CD14-positive monocyte (primary cell): ENCODE measurements at regions not wholly inside any gene's neighbourhood (a gene's known extent, or its start where the extent isn't known, plus 50 kb on each side); places are given as distances from the start of the nearest gene placed in this dataset.
"Not testable (repeated sequence)": the region's sequence is repeated elsewhere in the genome, so short reads cannot be mapped to it uniquely, and the experiment has no call there.

Experiments used
- DNase-seq, 3 donors: peaks; one replicate each; pipeline ENCODE4 v3.0.0-alpha.2; 2011 to 2022
- H2AFZ ChIP-seq: 2 replicates; pipeline ENCODE4 v1.6.0; 2012; ENCODE audit warnings: mild to moderate bottlenecking, low read depth, low read length, inconsistent platforms; ENCODE audit not compliant: insufficient read depth, poor library complexity, severe bottlenecking
- H3K27ac ChIP-seq, 2 donors: 1 replicate in 1 of 2; 2 replicates in 1 of 2; pipeline ENCODE4 v1.5.1; 2012 to 2013; ENCODE audit warnings: low read length in 2 of 2, control low read depth in 1 of 2, inconsistent platforms in 1 of 2, low read depth in 1 of 2, mild to moderate bottlenecking in 1 of 2
- H3K27me3 ChIP-seq, 2 donors: one replicate each; pipeline versions ENCODE4 v1.6.0 to v1.6.1; 2011 to 2013; ENCODE audit warnings: low read length in 2 of 2; ENCODE audit not compliant: control insufficient read depth in 2 of 2, insufficient read depth in 2 of 2
- H3K36me3 ChIP-seq, 2 donors: replicated peaks in 1 of 2; 1 replicate in 1 of 2; 2 replicates in 1 of 2; pipeline versions ENCODE4 v1.5.1 to v1.6.1; 2012 to 2013; ENCODE audit warnings: low read length in 2 of 2, control low read depth in 1 of 2, inconsistent platforms in 1 of 2, mild to moderate bottlenecking in 1 of 2; ENCODE audit not compliant: insufficient read depth in 2 of 2, control insufficient read depth in 1 of 2
- H3K4me1 ChIP-seq, 2 donors: 1 replicate in 1 of 2; 2 replicates in 1 of 2; pipeline versions ENCODE4 v1.5.1 to v1.6.1; 2012 to 2013; ENCODE audit warnings: low read length in 2 of 2, control low read depth in 1 of 2, inconsistent platforms in 1 of 2, mild to moderate bottlenecking in 1 of 2, moderate library complexity in 1 of 2; ENCODE audit not compliant: insufficient read depth in 2 of 2, control insufficient read depth in 1 of 2
- H3K4me2 ChIP-seq: replicated peaks from 2 replicates; pipeline ENCODE3; 2012; ENCODE audit warnings: low read length, moderate library complexity, mild to moderate bottlenecking; ENCODE audit not compliant: poor library complexity, severe bottlenecking; ENCODE audit errors: extremely low read depth
- H3K4me3 ChIP-seq, 3 experiments: fragments of 200-600 bp in 1 of 3; sonication (generic) in 1 of 3; replicated peaks in 1 of 3; 1 replicate in 2 of 3; 2 replicates in 1 of 3; pipeline ENCODE4 v1.5.1; 2011 to 2013; ENCODE audit warnings: low read length in 3 of 3, mild to moderate bottlenecking in 3 of 3, control low read depth in 2 of 3, low read depth in 2 of 3, inconsistent platforms in 1 of 3, moderate library complexity in 1 of 3
- H3K79me2 ChIP-seq: 2 replicates; pipeline ENCODE4 v1.6.0; 2012; ENCODE audit warnings: mild to moderate bottlenecking, control low read depth, inconsistent platforms, low read length, moderate library complexity; ENCODE audit not compliant: insufficient read depth
- H3K9ac ChIP-seq: 2 replicates; pipeline ENCODE4 v1.6.0; 2017; ENCODE audit warnings: low read length, mild to moderate bottlenecking; ENCODE audit not compliant: insufficient read depth, poor library complexity, severe bottlenecking
- H3K9me3 ChIP-seq, 2 donors: replicated peaks in 1 of 2; 1 replicate in 1 of 2; 2 replicates in 1 of 2; pipeline versions ENCODE4 v1.5.1 to v1.6.1; 2012 to 2013; ENCODE audit warnings: low read length in 2 of 2, control low read depth in 1 of 2; ENCODE audit not compliant: control insufficient read depth in 1 of 2, insufficient read depth in 1 of 2
- H4K20me1 ChIP-seq: 2 replicates; pipeline ENCODE4 v1.6.0; 2012; ENCODE audit warnings: mild to moderate bottlenecking, low read length, control low read depth, moderate library complexity; ENCODE audit not compliant: insufficient read depth
- H3K27ac Mint-ChIP-seq, 7 donors: one replicate each; pipeline ENCODE4 v1.8.0; 2020; ENCODE audit warnings: mild to moderate bottlenecking in 7 of 7, mixed read lengths in 7 of 7, moderate library complexity in 6 of 7, inconsistent platforms in 2 of 7
- H3K27me3 Mint-ChIP-seq, 3 donors: one replicate each; pipeline ENCODE4 v1.8.0; 2021 to 2022; ENCODE audit warnings: low read depth in 3 of 3, mild to moderate bottlenecking in 3 of 3, mixed read lengths in 3 of 3, moderate library complexity in 3 of 3, inconsistent platforms in 1 of 3
- H3K36me3 Mint-ChIP-seq, 2 donors: one replicate each; pipeline ENCODE4 v1.8.0; 2020; ENCODE audit warnings: mixed read lengths in 2 of 2, inconsistent platforms in 1 of 2, mild to moderate bottlenecking in 1 of 2
- H3K4me1 Mint-ChIP-seq: one replicate; pipeline ENCODE4 v1.8.0; 2020; ENCODE audit warnings: mild to moderate bottlenecking, mixed read lengths
- H3K4me3 Mint-ChIP-seq, 2 donors: one replicate each; pipeline ENCODE4 v1.8.0; 2020; ENCODE audit warnings: mild to moderate bottlenecking in 2 of 2, mixed read lengths in 2 of 2, moderate library complexity in 1 of 2
- H3K9me3 Mint-ChIP-seq, 7 donors: one replicate each; pipeline ENCODE4 v1.8.0; 2020 to 2022; ENCODE audit warnings: mixed read lengths in 7 of 7, mild to moderate bottlenecking in 6 of 7, moderate library complexity in 6 of 7, inconsistent platforms in 2 of 7
- WGBS: methylation state at CpG from one replicate; pipeline ENCODE4 v1.1.5; 2013; ENCODE audit warnings: missing lambda C conversion rate; ENCODE audit not compliant: insufficient coverage; 5-methylcytosine and 5-hydroxymethylcytosine counted together
- intact Hi-C, 2 donors: fragments of 100-400 bp; cut with micrococcal nuclease; formaldehyde crosslinking; loops; one replicate each; pipeline versions ENCODE4 v1.15.0 to v1.15.1; 2023
- TF ChIP-seq, protein P1 (sequence below): fragments of 200-600 bp; IDR thresholded peaks from one replicate; pipeline ENCODE4 v1.8.0; 2022; ENCODE audit warnings: antibody characterized with exemption, mild to moderate bottlenecking

DNA sequence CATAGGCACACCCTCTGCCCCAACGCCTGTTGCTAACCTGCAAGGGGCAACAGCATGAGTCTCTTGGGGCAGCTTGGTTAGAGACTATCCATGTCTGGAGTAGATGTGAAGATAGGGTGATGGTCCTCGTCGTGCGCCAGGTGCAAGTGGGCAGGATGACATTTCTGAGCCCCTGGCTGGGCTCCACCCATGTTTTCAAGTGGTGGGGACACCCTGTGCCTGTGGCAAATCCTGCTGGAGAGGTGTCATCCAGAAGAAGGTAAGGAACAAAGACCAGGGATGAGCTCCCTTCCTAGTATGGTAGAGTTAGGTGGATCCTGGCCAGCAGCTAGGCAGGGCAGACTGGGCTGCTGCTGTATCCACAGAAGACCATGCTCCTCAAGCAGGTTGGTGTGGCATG, 152.6 kb downstream of the ABHD5 start:
- Histone ChIP-seq H3K9me3 (peaks cover 7 to 18% of the 10 kb centered on the region in 2 donors), H3K9ac (no peak overlapping the region), H3K4me1 (no peaks in the 10 kb centered on the region), H3K27me3 (no peaks in the 10 kb centered on the region), H3K79me2 (no peaks in the 10 kb centered on the region), H3K36me3 (no peaks in the 10 kb centered on the region), H3K4me3 (no peak overlapping the region), H4K20me1 (no peaks in the 10 kb centered on the region), H3K4me2 (no peak overlapping the region), H3K27ac (no peak overlapping the region), H2AFZ (no peak overlapping the region)
- Mint-ChIP-seq H3K27me3 (peaks cover 3 to 10% (median 8%) of the 10 kb centered on the region in 3 donors), H3K4me1 (no peaks in the 10 kb centered on the region), H3K27ac (peak overlapping the region in 1 of 7 donors; percentile 27), H3K4me3 (no peak overlapping the region), H3K9me3 (peaks cover 20 to 53% (median 33%) of the 10 kb centered on the region in 7 donors), H3K36me3 (no peaks in the 10 kb centered on the region)
- no peak for DNase-seq
- TF ChIP-seq, protein P1, sequence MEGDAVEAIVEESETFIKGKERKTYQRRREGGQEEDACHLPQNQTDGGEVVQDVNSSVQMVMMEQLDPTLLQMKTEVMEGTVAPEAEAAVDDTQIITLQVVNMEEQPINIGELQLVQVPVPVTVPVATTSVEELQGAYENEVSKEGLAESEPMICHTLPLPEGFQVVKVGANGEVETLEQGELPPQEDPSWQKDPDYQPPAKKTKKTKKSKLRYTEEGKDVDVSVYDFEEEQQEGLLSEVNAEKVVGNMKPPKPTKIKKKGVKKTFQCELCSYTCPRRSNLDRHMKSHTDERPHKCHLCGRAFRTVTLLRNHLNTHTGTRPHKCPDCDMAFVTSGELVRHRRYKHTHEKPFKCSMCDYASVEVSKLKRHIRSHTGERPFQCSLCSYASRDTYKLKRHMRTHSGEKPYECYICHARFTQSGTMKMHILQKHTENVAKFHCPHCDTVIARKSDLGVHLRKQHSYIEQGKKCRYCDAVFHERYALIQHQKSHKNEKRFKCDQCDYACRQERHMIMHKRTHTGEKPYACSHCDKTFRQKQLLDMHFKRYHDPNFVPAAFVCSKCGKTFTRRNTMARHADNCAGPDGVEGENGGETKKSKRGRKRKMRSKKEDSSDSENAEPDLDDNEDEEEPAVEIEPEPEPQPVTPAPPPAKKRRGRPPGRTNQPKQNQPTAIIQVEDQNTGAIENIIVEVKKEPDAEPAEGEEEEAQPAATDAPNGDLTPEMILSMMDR, result no peak
- intact Hi-C loops, result no loop called here
- 97% methylated on average over 4 of the region's 4 CpGs for WGBS

DNA sequence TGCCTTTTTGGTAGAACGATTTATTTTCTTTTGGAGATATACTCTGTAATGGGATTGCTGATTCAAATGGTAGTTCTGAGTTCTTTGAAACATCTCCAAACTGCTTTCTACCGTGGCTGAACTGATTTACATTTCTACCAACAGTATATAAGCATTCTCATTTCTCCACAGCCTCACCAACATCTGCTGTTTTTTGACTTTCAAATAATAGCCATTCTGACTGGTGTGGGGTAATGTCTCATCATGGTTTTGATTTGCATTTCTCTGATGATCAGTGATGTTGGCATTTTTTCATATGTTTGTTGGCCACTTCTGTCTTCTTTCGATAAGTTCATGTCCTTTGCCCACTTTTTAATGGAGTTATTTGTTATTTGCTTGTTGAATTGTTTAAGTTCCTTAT, 154.0 kb downstream of the ABHD5 start:
- 100% methylated on average over 1 of the region's 3 CpGs for whole genome bisulfite sequencing
- H3K27ac Mint-ChIP-seq, result no peak overlapping the region

DNA sequence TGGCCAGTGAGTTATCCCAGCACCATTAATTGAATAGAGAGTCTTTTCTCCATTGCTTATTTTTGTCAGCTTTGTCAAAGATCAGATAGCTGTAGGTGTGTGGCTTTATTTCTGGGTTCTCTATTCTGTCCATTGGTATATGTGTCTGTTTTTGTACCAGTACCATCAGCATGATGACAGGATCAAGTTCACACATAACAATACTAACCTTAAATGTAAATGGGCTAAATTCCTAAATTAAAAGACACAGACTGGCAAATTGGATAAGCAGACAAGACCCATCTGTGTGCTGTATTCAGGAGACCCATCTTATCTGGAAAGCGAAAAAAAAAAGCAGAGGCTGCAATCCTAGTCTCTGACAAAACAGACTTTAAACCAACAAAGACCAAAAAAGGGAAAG, 154.8 kb downstream of the ABHD5 start:
- DNase-seq, H3K79me2 ChIP-seq, H3K27ac Mint-ChIP-seq, H3K4me3 ChIP-seq, H3K4me3 Mint-ChIP-seq, H3K27ac ChIP-seq, intact Hi-C loops, H3K36me3 Mint-ChIP-seq, H3K4me2 ChIP-seq, H3K4me1 Mint-ChIP-seq, H3K9ac ChIP-seq, H2AFZ ChIP-seq, H3K36me3 ChIP-seq, H4K20me1 ChIP-seq, H3K9me3 ChIP-seq, H3K27me3 ChIP-seq, H3K4me1 ChIP-seq: not testable (repeated sequence)
- no CpG with 5 or more reads among the region's 1 CpG for WGBS
- Mint-ChIP-seq H3K9me3 (peaks cover 12 to 49% (median 28%) of the 10 kb centered on the region in 7 donors), H3K27me3 (peaks cover 6 to 11% (median 10%) of the 10 kb centered on the region in 3 donors)

More for the DNA sequence above, 154.0 kb downstream of the ABHD5 start:
- no peak overlapping the region for H2AFZ ChIP-seq
- H3K4me2 ChIP-seq, result no peak overlapping the region
- no peaks in the 10 kb centered on the region for H3K4me1 ChIP-seq
- no peak for DNase-seq
- H3K4me3 Mint-ChIP-seq, result no peak overlapping the region
- no peaks in the 10 kb centered on the region for H3K36me3 ChIP-seq
- H3K27me3 Mint-ChIP-seq, result peaks cover 6 to 10% (median 8%) of the 10 kb centered on the region in 3 donors
- peaks cover 0 to 2% of the 10 kb centered on the region in 2 donors for H3K27me3 ChIP-seq
- H3K9me3 ChIP-seq, result peaks cover 0 to 8% of the 10 kb centered on the region in 2 donors
- no peak overlapping the region for H3K9ac ChIP-seq
- no peak overlapping the region for H3K4me3 ChIP-seq
- no peaks in the 10 kb centered on the region for H3K79me2 ChIP-seq
- no peaks in the 10 kb centered on the region for H3K36me3 Mint-ChIP-seq
- H3K4me1 Mint-ChIP-seq, result no peaks in the 10 kb centered on the region
- intact Hi-C loops, result no loop called here
- H3K27ac ChIP-seq, result no peak overlapping the region
- peaks cover 14 to 49% (median 28%) of the 10 kb centered on the region in 7 donors for H3K9me3 Mint-ChIP-seq
- H4K20me1 ChIP-seq, result no peaks in the 10 kb centered on the region
- TF ChIP-seq, protein P1, result no peak
